Body of pancreas (tissue), 4 donors: ENCODE measurements at regions not wholly inside any gene's neighbourhood (a gene's known extent, or its start where the extent isn't known, plus 50 kb on each side); places are given as distances from the start of the nearest gene placed in this dataset.

Experiments
- POLR2A ChIP-seq, 3 donors: fragments of 450-650 bp; IDR thresholded peaks; one replicate each; pipeline ENCODE4 v1.6.1; 2016; ENCODE audit warnings: antibody characterized with exemption in 3 of 3, mild to moderate bottlenecking in 2 of 3
- TF ChIP-seq, protein P1 (sequence below), 7 experiments: fragments of 450-650 bp in 4 of 7; fragments of 200-600 bp in 3 of 7; sonication (generic) in 3 of 7; IDR thresholded peaks; one replicate each; pipeline ENCODE4 v1.5.1; 2016 to 2019; ENCODE audit warnings: antibody characterized with exemption in 7 of 7

DNA sequence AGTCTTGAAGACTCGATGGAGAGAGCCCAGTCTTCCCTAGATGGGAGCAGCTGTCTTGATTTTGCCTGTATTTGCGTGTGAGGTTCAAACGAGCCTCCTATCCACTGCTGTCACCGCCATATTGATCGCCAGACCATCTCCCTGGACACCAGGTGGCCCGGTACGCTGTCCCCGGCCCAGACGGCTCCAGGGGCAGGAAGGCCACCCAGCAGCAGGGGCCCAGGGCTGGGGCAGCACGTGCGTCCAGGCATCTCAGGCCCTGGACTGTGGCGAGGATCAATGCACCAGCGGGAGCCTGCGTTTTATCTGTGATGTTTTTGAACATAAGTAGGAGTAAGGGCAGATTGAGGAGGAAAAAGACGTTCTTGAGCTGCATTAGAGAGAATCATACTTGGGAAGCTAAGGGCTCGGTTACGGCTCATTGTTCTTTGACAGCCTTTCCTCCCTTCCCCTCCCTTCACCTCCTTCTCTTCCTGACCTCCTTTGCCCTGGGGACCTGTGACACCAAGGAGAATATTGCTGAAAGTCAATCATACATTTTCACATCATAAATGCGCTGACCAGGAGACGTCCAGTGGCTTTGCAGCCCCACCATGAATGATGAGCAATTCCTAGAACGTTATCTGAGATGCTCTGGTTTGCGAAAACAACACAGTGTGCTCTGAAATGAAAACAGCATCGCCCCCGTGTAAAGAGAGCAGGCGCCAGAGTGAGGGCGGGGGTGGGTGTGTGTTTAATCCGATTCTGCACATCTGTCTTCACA lies 711.2 kb upstream of the SALL3 start:
- TF ChIP-seq, protein P1, sequence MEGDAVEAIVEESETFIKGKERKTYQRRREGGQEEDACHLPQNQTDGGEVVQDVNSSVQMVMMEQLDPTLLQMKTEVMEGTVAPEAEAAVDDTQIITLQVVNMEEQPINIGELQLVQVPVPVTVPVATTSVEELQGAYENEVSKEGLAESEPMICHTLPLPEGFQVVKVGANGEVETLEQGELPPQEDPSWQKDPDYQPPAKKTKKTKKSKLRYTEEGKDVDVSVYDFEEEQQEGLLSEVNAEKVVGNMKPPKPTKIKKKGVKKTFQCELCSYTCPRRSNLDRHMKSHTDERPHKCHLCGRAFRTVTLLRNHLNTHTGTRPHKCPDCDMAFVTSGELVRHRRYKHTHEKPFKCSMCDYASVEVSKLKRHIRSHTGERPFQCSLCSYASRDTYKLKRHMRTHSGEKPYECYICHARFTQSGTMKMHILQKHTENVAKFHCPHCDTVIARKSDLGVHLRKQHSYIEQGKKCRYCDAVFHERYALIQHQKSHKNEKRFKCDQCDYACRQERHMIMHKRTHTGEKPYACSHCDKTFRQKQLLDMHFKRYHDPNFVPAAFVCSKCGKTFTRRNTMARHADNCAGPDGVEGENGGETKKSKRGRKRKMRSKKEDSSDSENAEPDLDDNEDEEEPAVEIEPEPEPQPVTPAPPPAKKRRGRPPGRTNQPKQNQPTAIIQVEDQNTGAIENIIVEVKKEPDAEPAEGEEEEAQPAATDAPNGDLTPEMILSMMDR (IDR thresholded peaks at IDR 0.05), result no peak
- TF ChIP-seq POLR2A (IDR thresholded peaks at IDR 0.05), result no peak
